HL-60 (cell line): ENCODE measurements at regions not wholly inside any gene's neighbourhood (a gene's known extent, or its start where the extent isn't known, plus 50 kb on each side); places are given as distances from the start of the nearest gene placed in this dataset.

Experiments used
- GABPA ChIP-seq: IDR thresholded peaks from 2 replicates; pipeline ENCODE4 v1.6.1; 2012; ENCODE audit warnings: low read depth
- POLR2AphosphoS5 ChIP-seq: IDR thresholded peaks from 2 replicates; pipeline ENCODE4 v1.6.1; 2012; ENCODE audit warnings: low read depth
- SPI1 ChIP-seq: IDR thresholded peaks from 2 replicates; pipeline ENCODE4 v1.6.1; 2012; ENCODE audit warnings: low read depth, mild to moderate bottlenecking, borderline replicate concordance
- TF ChIP-seq, protein P1 (sequence below): IDR thresholded peaks from 2 replicates; pipeline ENCODE4 v1.6.1; 2012; ENCODE audit warnings: low read depth; ENCODE audit not compliant: insufficient replicate concordance
- TF ChIP-seq, protein P2 (sequence below): IDR thresholded peaks from one replicate; pipeline ENCODE4 v1.5.1; 2011; ENCODE audit warnings: low read length, control low read depth, inconsistent platforms; ENCODE audit not compliant: insufficient read depth

GRCh38 chr9:80678906-80679305, 1010.4 kb downstream of the TLE1 start:
- TF ChIP-seq, protein P1, sequence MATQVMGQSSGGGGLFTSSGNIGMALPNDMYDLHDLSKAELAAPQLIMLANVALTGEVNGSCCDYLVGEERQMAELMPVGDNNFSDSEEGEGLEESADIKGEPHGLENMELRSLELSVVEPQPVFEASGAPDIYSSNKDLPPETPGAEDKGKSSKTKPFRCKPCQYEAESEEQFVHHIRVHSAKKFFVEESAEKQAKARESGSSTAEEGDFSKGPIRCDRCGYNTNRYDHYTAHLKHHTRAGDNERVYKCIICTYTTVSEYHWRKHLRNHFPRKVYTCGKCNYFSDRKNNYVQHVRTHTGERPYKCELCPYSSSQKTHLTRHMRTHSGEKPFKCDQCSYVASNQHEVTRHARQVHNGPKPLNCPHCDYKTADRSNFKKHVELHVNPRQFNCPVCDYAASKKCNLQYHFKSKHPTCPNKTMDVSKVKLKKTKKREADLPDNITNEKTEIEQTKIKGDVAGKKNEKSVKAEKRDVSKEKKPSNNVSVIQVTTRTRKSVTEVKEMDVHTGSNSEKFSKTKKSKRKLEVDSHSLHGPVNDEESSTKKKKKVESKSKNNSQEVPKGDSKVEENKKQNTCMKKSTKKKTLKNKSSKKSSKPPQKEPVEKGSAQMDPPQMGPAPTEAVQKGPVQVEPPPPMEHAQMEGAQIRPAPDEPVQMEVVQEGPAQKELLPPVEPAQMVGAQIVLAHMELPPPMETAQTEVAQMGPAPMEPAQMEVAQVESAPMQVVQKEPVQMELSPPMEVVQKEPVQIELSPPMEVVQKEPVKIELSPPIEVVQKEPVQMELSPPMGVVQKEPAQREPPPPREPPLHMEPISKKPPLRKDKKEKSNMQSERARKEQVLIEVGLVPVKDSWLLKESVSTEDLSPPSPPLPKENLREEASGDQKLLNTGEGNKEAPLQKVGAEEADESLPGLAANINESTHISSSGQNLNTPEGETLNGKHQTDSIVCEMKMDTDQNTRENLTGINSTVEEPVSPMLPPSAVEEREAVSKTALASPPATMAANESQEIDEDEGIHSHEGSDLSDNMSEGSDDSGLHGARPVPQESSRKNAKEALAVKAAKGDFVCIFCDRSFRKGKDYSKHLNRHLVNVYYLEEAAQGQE: no peak
- TF ChIP-seq, protein P2, sequence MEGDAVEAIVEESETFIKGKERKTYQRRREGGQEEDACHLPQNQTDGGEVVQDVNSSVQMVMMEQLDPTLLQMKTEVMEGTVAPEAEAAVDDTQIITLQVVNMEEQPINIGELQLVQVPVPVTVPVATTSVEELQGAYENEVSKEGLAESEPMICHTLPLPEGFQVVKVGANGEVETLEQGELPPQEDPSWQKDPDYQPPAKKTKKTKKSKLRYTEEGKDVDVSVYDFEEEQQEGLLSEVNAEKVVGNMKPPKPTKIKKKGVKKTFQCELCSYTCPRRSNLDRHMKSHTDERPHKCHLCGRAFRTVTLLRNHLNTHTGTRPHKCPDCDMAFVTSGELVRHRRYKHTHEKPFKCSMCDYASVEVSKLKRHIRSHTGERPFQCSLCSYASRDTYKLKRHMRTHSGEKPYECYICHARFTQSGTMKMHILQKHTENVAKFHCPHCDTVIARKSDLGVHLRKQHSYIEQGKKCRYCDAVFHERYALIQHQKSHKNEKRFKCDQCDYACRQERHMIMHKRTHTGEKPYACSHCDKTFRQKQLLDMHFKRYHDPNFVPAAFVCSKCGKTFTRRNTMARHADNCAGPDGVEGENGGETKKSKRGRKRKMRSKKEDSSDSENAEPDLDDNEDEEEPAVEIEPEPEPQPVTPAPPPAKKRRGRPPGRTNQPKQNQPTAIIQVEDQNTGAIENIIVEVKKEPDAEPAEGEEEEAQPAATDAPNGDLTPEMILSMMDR: no peak
- no peak for TF ChIP-seq POLR2AphosphoS5
- no peak for TF ChIP-seq GABPA
- TF ChIP-seq SPI1: no peak
